ENCODE measurements at regions not wholly inside any gene's neighbourhood (a gene's known extent, or its start where the extent isn't known, plus 50 kb on each side); places are given as distances from the start of the nearest gene placed in this dataset.

DNA sequence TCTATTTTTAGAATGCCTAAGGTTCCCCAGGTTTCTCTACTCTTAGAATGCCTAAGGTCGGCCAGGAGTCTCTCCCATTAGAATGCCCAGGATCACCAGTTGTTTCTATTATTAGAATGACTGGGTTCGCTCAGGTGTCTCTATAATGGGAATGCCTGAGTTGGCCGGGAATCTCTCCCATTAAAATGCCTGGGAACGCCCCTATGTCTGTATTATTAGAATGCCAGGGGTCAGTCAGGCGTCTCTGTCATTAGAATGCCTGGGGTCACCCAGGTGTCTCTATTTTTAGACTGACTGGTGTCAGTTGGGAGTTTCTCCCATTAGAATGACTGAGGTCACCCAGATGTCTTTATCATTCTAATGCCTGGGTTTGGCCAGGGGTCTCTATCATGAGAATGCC, 2252.5 kb downstream of the TP53TG3F start (continued):
- TF ChIP-seq FOXM1 (IDR thresholded peaks at IDR 0.05; ENCODE audit: low read depth) (no peak), FOXM1 (CRISPR knock-in tag; IDR thresholded peaks at IDR 0.05; ENCODE audit: low read depth) (no peak), ERF (CRISPR knock-in tag; IDR thresholded peaks at IDR 0.05) (no peak), SREBF1 (IDR thresholded peaks at IDR 0.05; ENCODE audit: borderline replicate concordance, low read depth, low read length) (no peak), ZNF668 (CRISPR knock-in tag; IDR thresholded peaks at IDR 0.05) (no peak)
- TF ChIP-seq, protein P1, sequence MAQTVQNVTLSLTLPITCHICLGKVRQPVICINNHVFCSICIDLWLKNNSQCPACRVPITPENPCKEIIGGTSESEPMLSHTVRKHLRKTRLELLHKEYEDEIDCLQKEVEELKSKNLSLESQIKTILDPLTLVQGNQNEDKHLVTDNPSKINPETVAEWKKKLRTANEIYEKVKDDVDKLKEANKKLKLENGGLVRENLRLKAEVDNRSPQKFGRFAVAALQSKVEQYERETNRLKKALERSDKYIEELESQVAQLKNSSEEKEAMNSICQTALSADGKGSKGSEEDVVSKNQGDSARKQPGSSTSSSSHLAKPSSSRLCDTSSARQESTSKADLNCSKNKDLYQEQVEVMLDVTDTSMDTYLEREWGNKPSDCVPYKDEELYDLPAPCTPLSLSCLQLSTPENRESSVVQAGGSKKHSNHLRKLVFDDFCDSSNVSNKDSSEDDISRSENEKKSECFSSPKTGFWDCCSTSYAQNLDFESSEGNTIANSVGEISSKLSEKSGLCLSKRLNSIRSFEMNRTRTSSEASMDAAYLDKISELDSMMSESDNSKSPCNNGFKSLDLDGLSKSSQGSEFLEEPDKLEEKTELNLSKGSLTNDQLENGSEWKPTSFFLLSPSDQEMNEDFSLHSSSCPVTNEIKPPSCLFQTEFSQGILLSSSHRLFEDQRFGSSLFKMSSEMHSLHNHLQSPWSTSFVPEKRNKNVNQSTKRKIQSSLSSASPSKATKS (CRISPR knock-in tag; IDR thresholded peaks at IDR 0.05): no peak

DNA sequence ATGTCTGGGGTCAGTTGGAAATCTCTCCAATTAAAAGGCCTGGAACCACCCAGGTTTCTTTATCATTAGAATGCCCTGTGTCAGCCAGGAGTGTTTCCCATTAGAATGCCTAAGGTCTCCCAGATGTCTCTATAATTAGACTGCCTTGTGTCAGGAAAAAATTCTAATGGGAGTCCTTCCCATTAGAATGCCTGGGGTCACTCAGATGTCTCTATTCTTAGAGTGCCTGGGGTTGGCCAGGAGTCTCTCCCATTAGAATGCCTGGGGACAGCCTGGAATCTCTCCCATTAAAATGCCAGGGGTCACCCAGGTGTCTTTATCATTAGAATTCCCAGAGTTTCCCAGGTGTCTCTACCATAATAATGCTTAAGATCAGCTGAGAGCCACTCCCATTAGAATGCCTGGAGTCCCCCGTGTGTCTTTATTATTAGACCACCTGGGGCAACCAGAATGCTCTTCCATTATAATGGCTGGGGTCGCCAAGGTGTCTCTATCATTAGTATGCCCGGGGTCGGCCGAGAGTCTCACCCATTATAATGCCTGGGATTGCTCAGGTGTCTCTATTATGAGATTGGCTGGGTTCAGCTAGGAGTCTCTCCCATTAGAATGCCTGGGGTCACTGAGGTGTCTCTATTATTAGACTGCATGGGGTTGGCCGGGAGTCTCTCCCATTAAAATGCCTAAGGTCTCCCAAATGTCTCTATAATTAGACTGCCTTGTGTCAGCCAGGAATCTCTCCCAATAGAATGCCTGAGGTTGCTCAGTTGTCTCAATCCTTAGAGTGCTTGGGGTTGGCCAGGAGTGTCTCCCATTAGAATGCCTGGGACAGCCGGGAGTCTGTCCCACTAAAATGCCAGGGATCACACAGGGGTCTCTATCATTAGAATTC, 2254.6 kb downstream of the TP53TG3F start:
- no peaks in the 10 kb centered on the region for H3K9me3 ChIP-seq (replicated peaks; ENCODE audit: control insufficient read depth, insufficient read depth, low read depth, low read length)
- H3K27ac ChIP-seq (ENCODE audit: extremely low read depth, low read depth, low read length): no peak overlapping the region
- in situ Hi-C loops (cut with MboI) (no loop called here), intact Hi-C loops (cut with micrococcal nuclease) (no loop called here)
- H3K79me2 ChIP-seq (ENCODE audit: control insufficient read depth, insufficient read depth, low read length): no peaks in the 10 kb centered on the region
- H3K9me1 ChIP-seq (ENCODE audit: control insufficient read depth, insufficient read depth, low read length): no peaks in the 10 kb centered on the region
- H3K4me1 ChIP-seq (replicated peaks in 1 of 2; ENCODE audit: control insufficient read depth in 2 of 2, insufficient read depth in 2 of 2, low read length in 2 of 2): no peaks in the 10 kb centered on the region
- BruUV-seq (replicated peaks): no TSS peak
- no peaks in the 10 kb centered on the region for H3K36me3 ChIP-seq (ENCODE audit: control insufficient read depth, insufficient read depth, low read length)
- ATAC-seq (no peak), FAIRE-seq (no peak), DNase-seq (ENCODE audit: extremely low read depth in 1 of 4, low spot score in 3 of 4) (no peak)
- no peak overlapping the region for H2AFZ ChIP-seq (ENCODE audit: low read depth, low read length)
- no peaks in the 10 kb centered on the region for H4K20me1 ChIP-seq (replicated peaks; ENCODE audit: control insufficient read depth, insufficient read depth, low read length)
- no peak overlapping the region for H3K9ac ChIP-seq (ENCODE audit: insufficient read depth in 1 of 2, low read depth in 2 of 2, low read length in 2 of 2)
- no peak overlapping the region for H3K4me2 ChIP-seq (ENCODE audit: insufficient read depth, low read length)
- CTCF ChIA-PET (ENCODE audit: low intra/inter-chr PET ratio): no interaction called here
- POLR2A ChIA-PET: no interaction called here
- no peak overlapping the region for H3K4me3 ChIP-seq
- 0% methylated on average over 7 of the region's 7 CpGs for WGBS (ENCODE audit: insufficient coverage, low coverage, missing lambda C conversion rate)
- no peaks in the 10 kb centered on the region for H3K27me3 ChIP-seq (ENCODE audit: control insufficient read depth in 2 of 2, insufficient read depth in 2 of 2, low read length in 2 of 2)
- no peak for TF ChIP-seq LEF1 (IDR thresholded peaks at IDR 0.05)
- TF ChIP-seq SAFB2 (IDR thresholded peaks at IDR 0.05; ENCODE audit: borderline replicate concordance, low read depth, low read length, severe bottlenecking): no peak
- TF ChIP-seq SMC3 (conservative IDR thresholded peaks at IDR 0.05; ENCODE audit: insufficient read depth, low read depth, low read length): no peak
- TF ChIP-seq E2F3 (CRISPR knock-in tag; IDR thresholded peaks at IDR 0.05): no peak
- TF ChIP-seq ZNF445 (CRISPR knock-in tag; IDR thresholded peaks at IDR 0.05; ENCODE audit: low read depth): no peak
- TF ChIP-seq ZSCAN29 (IDR thresholded peaks at IDR 0.05): no peak
- TF ChIP-seq GATAD2B (IDR thresholded peaks at IDR 0.05; ENCODE audit: borderline replicate concordance): no peak
- TF ChIP-seq ZNF12 (CRISPR knock-in tag; IDR thresholded peaks at IDR 0.05): no peak
- TF ChIP-seq PHF21A (IDR thresholded peaks at IDR 0.05; ENCODE audit: borderline replicate concordance, low read depth): no peak
- no peak for TF ChIP-seq CEBPB (tag; IDR thresholded peaks at IDR 0.05)
- no peak for TF ChIP-seq FOXJ3 (CRISPR knock-in tag; IDR thresholded peaks at IDR 0.05)
- no peak for TF ChIP-seq SNIP1 (IDR thresholded peaks at IDR 0.05; ENCODE audit: low read depth)
- TF ChIP-seq WHSC1 (IDR thresholded peaks at IDR 0.05; ENCODE audit: low read length): no peak

Measured in K562 (cell line).